H1 (cell line): ENCODE measurements at regions not wholly inside any gene's neighbourhood (a gene's known extent, or its start where the extent isn't known, plus 50 kb on each side); places are given as distances from the start of the nearest gene placed in this dataset.

ENCODE experiments used
- CTCF ChIA-PET: fragments of 300-600 bp; sonication (Branson Sonifier 250); formaldehyde crosslinking; loops from one replicate; lab custom pipeline; 2021; ENCODE audit not compliant: partially characterized antibody; lab: Charles Lee
- POLR2A ChIA-PET: fragments of 300-600 bp; sonication (Branson Sonifier 250); formaldehyde crosslinking; loops from one replicate; lab custom pipeline; 2021; ENCODE audit warnings: inconsistent platforms; ENCODE audit not compliant: partially characterized antibody; lab: Charles Lee
- DNase-seq, 2 experiments: peaks; one replicate each; pipeline versions ENCODE4 v3.0.0 to v3.0.0-alpha.2; 2010 to 2022; ENCODE audit warnings: low spot score in 2 of 2, low read depth in 1 of 2, mixed read lengths in 1 of 2
- FAIRE-seq: peaks from 2 replicates; lab custom pipeline; 2011; peaks lifted over from hg19 to GRCh38; lab: Jason Lieb, UNC
- H2AFZ ChIP-seq: 2 replicates; pipeline ENCODE4 v1.8.1; 2012; ENCODE audit warnings: low read length, inconsistent platforms
- H2AK5ac ChIP-seq: 2 replicates; pipeline ENCODE4 v1.6.1; 2013; ENCODE audit warnings: low read depth, low read length
- H2BK120ac ChIP-seq: replicated peaks from 2 replicates; pipeline ENCODE3; 2013; ENCODE audit warnings: low read depth, low read length, inconsistent platforms
- H2BK12ac ChIP-seq: 2 replicates; pipeline ENCODE4 v1.6.1; 2013; ENCODE audit warnings: low read depth, low read length
- H2BK15ac ChIP-seq: 2 replicates; pipeline ENCODE4 v1.6.1; 2013; ENCODE audit warnings: low read length
- H2BK20ac ChIP-seq: 2 replicates; pipeline ENCODE4 v1.6.1; 2013; ENCODE audit warnings: low read length
- H2BK5ac ChIP-seq: 2 replicates; pipeline ENCODE4 v1.6.1; 2013; ENCODE audit warnings: low read depth, low read length
- H3K14ac ChIP-seq: 2 replicates; pipeline ENCODE4 v1.6.1; 2013; ENCODE audit warnings: inconsistent platforms; ENCODE audit not compliant: insufficient read length
- H3K18ac ChIP-seq: 2 replicates; pipeline ENCODE4 v1.6.1; 2013; ENCODE audit warnings: low read length; ENCODE audit errors: extremely low read depth
- H3K23ac ChIP-seq: 2 replicates; pipeline ENCODE4 v1.6.1; 2013; ENCODE audit warnings: inconsistent platforms; ENCODE audit not compliant: insufficient read length
- H3K23me2 ChIP-seq: 2 replicates; pipeline ENCODE4 v1.6.1; 2013; ENCODE audit warnings: low read depth, low read length
- H3K27ac ChIP-seq: 2 replicates; pipeline ENCODE4 v1.6.1; 2011; ENCODE audit warnings: low read depth, low read length, inconsistent platforms
- H3K27me3 ChIP-seq, 4 experiments: replicated peaks in 1 of 4; 1 replicate in 1 of 4; 2 replicates in 3 of 4; pipeline versions ENCODE4 v1.6.1 to v1.8.1; 2011 to 2013; ENCODE audit warnings: low read length in 3 of 4, mild to moderate bottlenecking in 3 of 4, inconsistent platforms in 2 of 4, mixed read lengths in 2 of 4, moderate library complexity in 1 of 4; ENCODE audit not compliant: control insufficient read depth in 3 of 4, insufficient read depth in 3 of 4; ENCODE audit errors: extremely low read depth in 1 of 4
- H3K36me3 ChIP-seq, 4 experiments: 2 replicates each; pipeline versions ENCODE4 v1.6.1 to v1.8.1; 2011 to 2013; ENCODE audit warnings: mild to moderate bottlenecking in 4 of 4, low read length in 3 of 4, moderate library complexity in 2 of 4, control low read depth in 1 of 4, inconsistent platforms in 1 of 4; ENCODE audit not compliant: insufficient read depth in 4 of 4, control insufficient read depth in 2 of 4
- H3K4ac ChIP-seq: replicated peaks from 2 replicates; pipeline ENCODE3; 2013; ENCODE audit warnings: low read length, low read depth, mixed read lengths, inconsistent platforms; ENCODE audit not compliant: insufficient read length
- H3K4me1 ChIP-seq, 4 experiments: replicated peaks in 1 of 4; 1 replicate in 1 of 4; 2 replicates in 3 of 4; pipeline versions ENCODE4 v1.6.1 to v1.8.1; 2011 to 2013; ENCODE audit warnings: low read length in 3 of 4, inconsistent platforms in 2 of 4, mixed read lengths in 1 of 4; ENCODE audit not compliant: insufficient read depth in 4 of 4, control insufficient read depth in 3 of 4
- H3K4me2 ChIP-seq, 2 experiments: 2 replicates each; pipeline versions ENCODE4 v1.6.1 to v1.8.1; 2011 to 2013; ENCODE audit warnings: low read depth in 2 of 2, low read length in 2 of 2, control low read depth in 1 of 2, inconsistent platforms in 1 of 2, mild to moderate bottlenecking in 1 of 2; ENCODE audit not compliant: insufficient read depth in 1 of 2
- H3K4me3 ChIP-seq, 4 experiments: fragments of 200-600, 300-600 bp in 1 of 4; sonication (generic), shearing (Covaris generic), sonication (Bioruptor Twin) in 1 of 4; 2 replicates each; pipeline versions ENCODE4 v1.5.1 to v1.8.1; 2011 to 2016; ENCODE audit warnings: low read length in 4 of 4, low read depth in 3 of 4, control low read depth in 2 of 4, inconsistent platforms in 2 of 4, mild to moderate bottlenecking in 2 of 4, mixed read lengths in 1 of 4, moderate library complexity in 1 of 4; ENCODE audit not compliant: insufficient read depth in 2 of 4; ENCODE audit errors: extremely low read depth in 1 of 4
- H3K56ac ChIP-seq: replicated peaks from 2 replicates; pipeline ENCODE3; 2013; ENCODE audit warnings: low read depth, mild to moderate bottlenecking, mixed read lengths, low read length, inconsistent platforms; ENCODE audit not compliant: insufficient read length
- H3K79me1 ChIP-seq: 2 replicates; pipeline ENCODE4 v1.6.1; 2013; ENCODE audit warnings: low read depth, low read length, control low read depth
- H3K79me2 ChIP-seq, 2 experiments: 2 replicates each; pipeline versions ENCODE4 v1.6.1 to v1.8.1; 2012 to 2013; ENCODE audit warnings: low read length in 2 of 2, mild to moderate bottlenecking in 2 of 2, inconsistent platforms in 1 of 2; ENCODE audit not compliant: insufficient read depth in 2 of 2, control insufficient read depth in 1 of 2
- H3K9ac ChIP-seq, 4 experiments: replicated peaks in 1 of 4; 1 replicate in 1 of 4; 2 replicates in 3 of 4; pipeline versions ENCODE4 v1.6.1 to v1.8.1; 2011 to 2013; ENCODE audit warnings: low read depth in 3 of 4, low read length in 3 of 4, control low read depth in 2 of 4, mild to moderate bottlenecking in 2 of 4, moderate library complexity in 2 of 4, inconsistent platforms in 1 of 4; ENCODE audit errors: extremely low read depth in 1 of 4
- H3K9me3 ChIP-seq, 2 experiments: 2 replicates each; pipeline versions ENCODE4 v1.6.1 to v1.8.1; 2012 to 2013; ENCODE audit warnings: mild to moderate bottlenecking in 2 of 2, moderate library complexity in 2 of 2, control low read depth in 1 of 2, inconsistent platforms in 1 of 2, low read depth in 1 of 2, low read length in 1 of 2, mixed read lengths in 1 of 2; ENCODE audit not compliant: insufficient read depth in 2 of 2
- H4K20me1 ChIP-seq, 2 experiments: replicated peaks in 1 of 2; 2 replicates each; pipeline versions ENCODE3 to v1.8.1; 2011 to 2013; ENCODE audit warnings: inconsistent platforms in 2 of 2, low read length in 2 of 2, mild to moderate bottlenecking in 1 of 2; ENCODE audit not compliant: insufficient read depth in 2 of 2, control insufficient read depth in 1 of 2
- H4K5ac ChIP-seq: 2 replicates; pipeline ENCODE4 v1.6.1; 2013; ENCODE audit warnings: low read length, low read depth, mixed read lengths, inconsistent platforms; ENCODE audit not compliant: insufficient read length
- H4K8ac ChIP-seq: 2 replicates; pipeline ENCODE4 v1.8.0; 2013; ENCODE audit warnings: mild to moderate bottlenecking, moderate library complexity, low read length, inconsistent platforms; ENCODE audit not compliant: insufficient read depth; ENCODE audit errors: extremely low read depth
- H4K91ac ChIP-seq: replicated peaks from 2 replicates; pipeline ENCODE3; 2013; ENCODE audit warnings: low read length, mixed read lengths, inconsistent platforms; ENCODE audit not compliant: insufficient read length
- BACH1 ChIP-seq: IDR thresholded peaks from 2 replicates; pipeline ENCODE4 v1.6.1; 2012; ENCODE audit warnings: low read length, improper control_type of control experiment
- BCL11A ChIP-seq, 2 experiments: IDR thresholded peaks; one replicate each; pipeline ENCODE4 v1.6.1; 2011; ENCODE audit warnings: low read depth in 2 of 2, low read length in 2 of 2, mild to moderate bottlenecking in 2 of 2
- BRCA1 ChIP-seq: IDR thresholded peaks from 2 replicates; pipeline ENCODE4 v1.6.1; 2012; ENCODE audit warnings: low read depth, low read length, improper control_type of control experiment
- CBX5 ChIP-seq: fragments of 300-800, 300-1000 bp; sonication (generic); IDR thresholded peaks from 2 replicates; pipeline ENCODE4 v1.7.1; 2016; ENCODE audit warnings: antibody characterized with exemption, low read length, low read depth
- CBX8 ChIP-seq: fragments of 300-800, 300-1000 bp; sonication (generic); IDR thresholded peaks from 2 replicates; pipeline ENCODE4 v1.7.1; 2016; ENCODE audit warnings: low read depth, low read length, borderline replicate concordance
- GABPA ChIP-seq: IDR thresholded peaks from 2 replicates; pipeline ENCODE4 v1.6.1; 2011; ENCODE audit warnings: mild to moderate bottlenecking, low read length, moderate library complexity, borderline replicate concordance; ENCODE audit not compliant: insufficient read depth
- POLR2AphosphoS5 ChIP-seq: IDR thresholded peaks from 2 replicates; pipeline ENCODE4 v1.6.1; 2011; ENCODE audit warnings: low read depth, low read length
- RBBP5 ChIP-seq: IDR thresholded peaks from 2 replicates; pipeline ENCODE4 v1.7.1; 2012; ENCODE audit warnings: low read depth, mild to moderate bottlenecking, inconsistent platforms, low read length, moderate library complexity, borderline replicate concordance
- SAP30 ChIP-seq: fragments of 300-600 bp; sonication (generic); IDR thresholded peaks from 2 replicates; pipeline ENCODE4 v1.7.1; 2012; ENCODE audit warnings: low read length, moderate library complexity, mild to moderate bottlenecking, inconsistent platforms; ENCODE audit not compliant: insufficient read depth, insufficient replicate concordance
- SIX5 ChIP-seq: IDR thresholded peaks from 2 replicates; pipeline ENCODE4 v1.6.1; 2011; ENCODE audit warnings: mild to moderate bottlenecking, low read depth, low read length
- ZNF274 ChIP-seq: IDR thresholded peaks from 2 replicates; pipeline ENCODE4 v1.7.0; 2012; ENCODE audit warnings: low read length, borderline replicate concordance; ENCODE audit errors: extremely low read depth
- WGBS, 2 experiments: shearing (Covaris generic) in 1 of 2; methylation state at CpG; one replicate each; pipeline versions ENCODE4 v1.1.6 to v1.1.7; 2013 to 2015; ENCODE audit warnings: low lambda C conversion rate in 2 of 2, mixed read lengths in 2 of 2, inconsistent platforms in 1 of 2, low coverage in 1 of 2, missing lambda C conversion rate in 1 of 2; ENCODE audit not compliant: insufficient replicate concordance in 2 of 2, insufficient coverage in 1 of 2, insufficient read length in 1 of 2; ENCODE audit errors: extremely low coverage in 1 of 2, missing lambda C conversion rate in 1 of 2; 5-methylcytosine and 5-hydroxymethylcytosine counted together

DNA sequence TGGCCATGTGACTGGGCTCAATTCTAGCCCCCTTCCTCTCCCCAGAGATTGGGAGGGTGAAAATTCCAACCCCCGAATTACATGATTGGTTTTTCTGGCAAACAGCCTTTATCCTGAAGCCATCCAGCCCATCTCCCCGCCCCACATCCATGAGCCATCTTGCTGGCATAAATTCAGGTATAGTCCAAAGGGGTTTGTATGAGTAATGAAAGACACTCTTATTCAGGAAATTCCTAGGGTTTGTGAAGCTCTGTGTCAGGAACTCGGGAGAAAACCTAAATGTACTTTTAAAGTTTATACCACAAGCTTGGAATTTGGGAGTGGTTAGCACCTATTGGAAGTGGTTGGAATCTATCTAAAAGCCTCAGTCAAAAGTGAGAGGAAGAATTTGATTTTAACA, 80.6 kb upstream of the SIMC1 start:
- Histone ChIP-seq H3K23ac (no peak overlapping the region), H3K23me2 (no peaks in the 10 kb centered on the region), H3K79me1 (no peaks in the 10 kb centered on the region), H4K8ac (no peak overlapping the region), H3K4ac (no peak overlapping the region), H3K4me1 (peaks cover 0 to 7% (median 4%) of the 10 kb centered on the region in 4 experiments; a peak in 5 of 7 replicates), H3K27me3 (no peaks in the 10 kb centered on the region; a peak in 1 of 7 replicates), H3K4me3 (no peak overlapping the region), H4K91ac (no peak overlapping the region), H2AK5ac (no peak overlapping the region), H4K20me1 (no peaks in the 10 kb centered on the region), H3K4me2 (no peak overlapping the region), H2BK20ac (no peak overlapping the region), H4K5ac (no peak overlapping the region), H3K14ac (no peak overlapping the region), H2BK12ac (no peak overlapping the region), H3K27ac (no peak overlapping the region), H3K9ac (no peak overlapping the region), H3K18ac (no peak overlapping the region), H2BK15ac (no peak overlapping the region), H2BK120ac (no peak overlapping the region), H3K9me3 (no peaks in the 10 kb centered on the region), H2AFZ (no peak overlapping the region), H3K56ac (no peak overlapping the region), H2BK5ac (no peak overlapping the region), H3K79me2 (no peaks in the 10 kb centered on the region), H3K36me3 (no peaks in the 10 kb centered on the region)
- ChIA-PET POLR2A (no interaction called here), CTCF (no interaction called here)
- FAIRE-seq (no peak), DNase-seq (no peak)
- WGBS, 2 experiments: 85% methylated on average over 3 of the region's 3 CpGs; no CpG with 5 or more reads in 1 of the 2 experiments
- no peak for TF ChIP-seq ZNF274
- no peak for TF ChIP-seq BRCA1
- TF ChIP-seq SAP30: no peak
- TF ChIP-seq CBX8: no peak
- TF ChIP-seq RBBP5: no peak
- TF ChIP-seq GABPA: no peak
- TF ChIP-seq CBX5: no peak
- TF ChIP-seq BCL11A (IDR thresholded peaks at IDR 0.05; ENCODE audit: low read depth in 2 of 2, low read length in 2 of 2): no peak
- no peak for TF ChIP-seq SIX5
- TF ChIP-seq POLR2AphosphoS5: no peak
- TF ChIP-seq BACH1: no peak
